ENCODE measurements at regions not wholly inside any gene's neighbourhood (a gene's known extent, or its start where the extent isn't known, plus 50 kb on each side); places are given as distances from the start of the nearest gene placed in this dataset.

GRCh38 chr11:70486731-70487130 is 88.4 kb downstream of the CTTN start:
- DNase-seq (ENCODE audit: low read depth): no peak
- TF ChIP-seq CTCF (IDR thresholded peaks at IDR 0.05; ENCODE audit: insufficient read depth, low read depth, low read length, missing control alignments): no peak
- no peak overlapping the region for H3K4me3 ChIP-seq (ENCODE audit: low read length)

GRCh38 chr11:70487160-70487559 is 88.8 kb downstream of the CTTN start:
- no peak overlapping the region for H3K4me3 ChIP-seq (ENCODE audit: low read length)
- TF ChIP-seq CTCF (IDR thresholded peaks at IDR 0.05; ENCODE audit: insufficient read depth, low read depth, low read length, missing control alignments): no peak
- no peak for DNase-seq (ENCODE audit: low read depth)

GRCh38 chr11:70487756-70488155 is 89.4 kb downstream of the CTTN start:
- TF ChIP-seq CTCF (IDR thresholded peaks at IDR 0.05; ENCODE audit: insufficient read depth, low read depth, low read length, missing control alignments): no peak
- no peak for DNase-seq (ENCODE audit: low read depth)
- no peak overlapping the region for H3K4me3 ChIP-seq (ENCODE audit: low read length)

- no peak for TF ChIP-seq CTCF (IDR thresholded peaks at IDR 0.05; ENCODE audit: insufficient read depth, low read depth, low read length, missing control alignments)
- DNase-seq (ENCODE audit: low read depth): no peak
- no peak overlapping the region for H3K4me3 ChIP-seq (ENCODE audit: low read length)
Observed at GRCh38 chr11:70488171-70488703, 89.9 kb downstream of the CTTN start.

GRCh38 chr11:70489276-70489675 is 90.9 kb downstream of the CTTN start:
- no peak for TF ChIP-seq CTCF (IDR thresholded peaks at IDR 0.05; ENCODE audit: insufficient read depth, low read depth, low read length, missing control alignments)
- DNase-seq (ENCODE audit: low read depth): no peak
- H3K4me3 ChIP-seq (ENCODE audit: low read length): no peak overlapping the region

GRCh38 chr11:70490208-70490607 is 91.9 kb downstream of the CTTN start:
- no peak for DNase-seq (ENCODE audit: low read depth)
- no peak overlapping the region for H3K4me3 ChIP-seq (ENCODE audit: low read length)
- no peak for TF ChIP-seq CTCF (IDR thresholded peaks at IDR 0.05; ENCODE audit: insufficient read depth, low read depth, low read length, missing control alignments)

Data from epithelial cell of esophagus (primary cell).